K562 (cell line): ENCODE measurements at regions not wholly inside any gene's neighbourhood (a gene's known extent, or its start where the extent isn't known, plus 50 kb on each side); places are given as distances from the start of the nearest gene placed in this dataset.

Experiments used
- CBX2 ChIP-seq: fragments of 200-600 bp; sonication (generic); IDR thresholded peaks from one replicate; pipeline ENCODE4 v1.6.1; 2012; ENCODE audit warnings: mild to moderate bottlenecking, low read length, inconsistent platforms; ENCODE audit not compliant: insufficient read depth, poor library complexity, severe bottlenecking
- CTCFL ChIP-seq: IDR thresholded peaks from 2 replicates; pipeline ENCODE4 v1.6.1; 2011; ENCODE audit warnings: borderline replicate concordance, low read depth, mild to moderate bottlenecking, moderate library complexity, low read length; ENCODE audit not compliant: insufficient read depth, poor library complexity, severe bottlenecking
- ESRRB ChIP-seq: fragments of 250-450 bp; sonication (Bioruptor Pico); IDR thresholded peaks from 2 replicates; pipeline ENCODE4 v1.5.0; 2020; ENCODE audit warnings: mild to moderate bottlenecking, moderate library complexity, borderline replicate concordance
- ETS2 ChIP-seq: IDR thresholded peaks from 2 replicates; pipeline ENCODE4 v1.6.1; 2016; ENCODE audit warnings: borderline replicate concordance, missing genetic modification characterization, mild to moderate bottlenecking, moderate library complexity, missing compliant biosample characterization; ENCODE audit not compliant: poor library complexity, severe bottlenecking
- EWSR1 ChIP-seq: fragments of 450-650 bp; IDR thresholded peaks from 2 replicates; pipeline ENCODE4 v1.6.1; 2018; ENCODE audit warnings: borderline replicate concordance, mild to moderate bottlenecking, low read depth, moderate library complexity; ENCODE audit not compliant: partially characterized antibody
- HIVEP1 ChIP-seq: fragments of 250-450 bp; sonication (Bioruptor Pico); IDR thresholded peaks from 2 replicates; pipeline ENCODE4 v1.4.0; 2020; ENCODE audit warnings: mild to moderate bottlenecking
- HMG20A ChIP-seq: fragments of 450-650 bp; formaldehyde crosslinking; conservative IDR thresholded peaks from 2 replicates; pipeline ENCODE4 v1.4.0; 2020; ENCODE audit warnings: mild to moderate bottlenecking, mixed read lengths
- HNRNPLL ChIP-seq: fragments of 200-400 bp; formaldehyde crosslinking; IDR thresholded peaks from 2 replicates; pipeline ENCODE4 v1.6.1; 2017; ENCODE audit warnings: low read length, low read depth, mild to moderate bottlenecking; ENCODE audit not compliant: poor library complexity, severe bottlenecking
- KDM2B ChIP-seq: fragments of 250-450 bp; sonication (Bioruptor Pico); IDR thresholded peaks from 2 replicates; pipeline ENCODE4 v1.8.0; 2021; ENCODE audit warnings: mild to moderate bottlenecking, moderate library complexity
- MIER1 ChIP-seq: fragments of 450-650 bp; IDR thresholded peaks from 2 replicates; pipeline ENCODE4 v1.6.1; 2016; ENCODE audit warnings: antibody characterized with exemption, mild to moderate bottlenecking, low read depth
- MLLT1 ChIP-seq, 2 experiments: fragments of 450-650 bp; IDR thresholded peaks; 2 replicates each; pipeline ENCODE4 v1.6.1; 2016
- SAP30 ChIP-seq: fragments of 200-600 bp; sonication (generic); IDR thresholded peaks from 2 replicates; pipeline ENCODE4 v1.6.1; 2012; ENCODE audit warnings: borderline replicate concordance, low read depth, mild to moderate bottlenecking, moderate library complexity, low read length, control low read depth, inconsistent platforms; ENCODE audit not compliant: insufficient read depth, poor library complexity, severe bottlenecking
- SRSF3 ChIP-seq: fragments of 200-400 bp; formaldehyde crosslinking; IDR thresholded peaks from 2 replicates; pipeline ENCODE4 v1.6.1; 2016; ENCODE audit warnings: mild to moderate bottlenecking, low read length, moderate library complexity; ENCODE audit not compliant: insufficient read depth
- TCF7L2 ChIP-seq: fragments of 150-350 bp; IDR thresholded peaks from 2 replicates; pipeline ENCODE4 v1.6.1; 2016; ENCODE audit warnings: low read depth, mild to moderate bottlenecking, low read length, moderate library complexity
- TEAD4 ChIP-seq, 2 experiments: sonication (generic) in 1 of 2; formaldehyde crosslinking in 1 of 2; IDR thresholded peaks; 2 replicates each; pipeline versions ENCODE4 v1.6.1 to v1.8.0; 2012 to 2022; ENCODE audit warnings: borderline replicate concordance in 1 of 2, inconsistent platforms in 1 of 2, low read length in 1 of 2, mild to moderate bottlenecking in 1 of 2, missing genetic modification reagents in 1 of 2
- U2AF1 ChIP-seq: fragments of 200-400 bp; formaldehyde crosslinking; optimal IDR thresholded peaks from 2 replicates; pipeline ENCODE3; 2017; ENCODE audit warnings: mild to moderate bottlenecking, low read depth, low read length, moderate library complexity
- ZNF143 ChIP-seq: sonication (generic); formaldehyde crosslinking; IDR thresholded peaks from 2 replicates; pipeline ENCODE4 v1.9.0; 2022; ENCODE audit warnings: mild to moderate bottlenecking, missing genetic modification reagents
- ZNF174 ChIP-seq: fragments of 250-450 bp; sonication (Bioruptor Pico); IDR thresholded peaks from 2 replicates; pipeline ENCODE4 v1.4.0; 2020; ENCODE audit warnings: mild to moderate bottlenecking
- ZNF316 ChIP-seq: fragments of 450-650 bp; IDR thresholded peaks from 2 replicates; pipeline ENCODE4 v1.6.1; 2016
- ZNF449 ChIP-seq: fragments of 250-450 bp; sonication (Bioruptor Pico); IDR thresholded peaks from 2 replicates; pipeline ENCODE4 v1.8.0; 2022; ENCODE audit warnings: moderate library complexity, mild to moderate bottlenecking, inconsistent platforms
- TF ChIP-seq, protein P1 (sequence below): IDR thresholded peaks from 2 replicates; pipeline ENCODE4 v1.6.1; 2011; ENCODE audit not compliant: insufficient read length; ENCODE audit errors: extremely low read depth

DNA sequence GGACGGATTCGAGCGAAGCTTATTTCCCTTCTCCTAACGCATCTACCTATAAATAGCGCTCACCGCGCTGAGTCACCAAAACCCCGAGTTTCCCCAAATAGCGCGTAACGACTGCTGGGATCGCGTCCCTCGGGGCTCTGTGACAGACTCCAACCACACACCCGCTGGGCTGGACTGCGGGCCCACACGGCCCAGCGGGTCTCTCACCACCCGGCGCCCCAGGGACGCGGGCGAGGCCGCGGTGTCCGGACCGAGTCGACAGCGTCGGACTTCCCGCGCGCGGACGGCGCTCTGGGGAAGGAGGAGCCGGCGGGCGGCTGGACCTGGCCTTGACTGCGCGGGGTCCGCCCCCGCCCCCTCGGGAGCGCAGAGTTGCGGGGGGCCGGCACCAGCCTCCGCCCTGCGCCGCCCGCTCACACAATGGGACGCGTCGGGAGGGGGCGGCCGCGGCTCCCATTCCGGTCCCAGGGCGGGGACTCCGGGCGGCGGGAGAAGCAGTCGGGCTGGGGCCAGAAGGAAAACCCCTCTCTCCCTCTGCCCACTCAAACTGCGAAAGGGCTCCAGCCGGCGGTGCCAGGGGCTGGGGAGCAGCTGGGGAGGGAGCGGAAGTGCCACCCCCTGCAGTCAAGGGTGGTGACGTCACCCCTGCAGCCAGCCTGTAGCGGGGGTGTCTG, 108.8 kb downstream of the KCNRG start (continued):
- TF ChIP-seq SRSF3 (no peak), ETS2 (tag) (no peak), HNRNPLL (peak; percentile 52), TCF7L2 (no peak), CTCFL (no peak), MLLT1 (IDR thresholded peaks at IDR 0.05) (peak in 1 of 2 experiments; percentile 69; a peak in 1 of 4 replicates), ESRRB (CRISPR knock-in tag) (no peak), SAP30 (peak; percentile 63), ZNF174 (CRISPR knock-in tag) (no peak), CBX2 (no peak), ZNF449 (CRISPR knock-in tag) (no peak), HIVEP1 (CRISPR knock-in tag) (no peak), ZNF143 (peak; percentile 42; the same call in 1 of the 2 replicates), EWSR1 (no peak), TEAD4 (IDR thresholded peaks at IDR 0.05; ENCODE audit: low read length) (no peak; the same call in 1 of the 2 replicates), TEAD4 (CRISPR knock-in tag; IDR thresholded peaks at IDR 0.05; ENCODE audit: borderline replicate concordance) (peak; percentile 68; the same call in 1 of the 2 replicates), HMG20A (no peak), ZNF316 (peak; percentile 73), KDM2B (CRISPR knock-in tag) (peak; percentile 55; the same call in 1 of the 2 replicates), U2AF1 (no peak), MIER1 (no peak)
- TF ChIP-seq, protein P1, sequence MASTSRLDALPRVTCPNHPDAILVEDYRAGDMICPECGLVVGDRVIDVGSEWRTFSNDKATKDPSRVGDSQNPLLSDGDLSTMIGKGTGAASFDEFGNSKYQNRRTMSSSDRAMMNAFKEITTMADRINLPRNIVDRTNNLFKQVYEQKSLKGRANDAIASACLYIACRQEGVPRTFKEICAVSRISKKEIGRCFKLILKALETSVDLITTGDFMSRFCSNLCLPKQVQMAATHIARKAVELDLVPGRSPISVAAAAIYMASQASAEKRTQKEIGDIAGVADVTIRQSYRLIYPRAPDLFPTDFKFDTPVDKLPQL: no peak
